Ishikawa (cell line): ENCODE measurements at regions not wholly inside any gene's neighbourhood (a gene's known extent, or its start where the extent isn't known, plus 50 kb on each side); places are given as distances from the start of the nearest gene placed in this dataset.

Source experiments
- EP300 ChIP-seq: IDR thresholded peaks from 2 replicates; pipeline ENCODE4 v1.6.1; 2012; ENCODE audit warnings: borderline replicate concordance
- RAD21 ChIP-seq: IDR thresholded peaks from 2 replicates; pipeline ENCODE4 v1.6.1; 2012; ENCODE audit warnings: low read depth
- TEAD4 ChIP-seq: IDR thresholded peaks from 2 replicates; pipeline ENCODE4 v1.6.1; 2012
- TF ChIP-seq, protein P1 (sequence below): IDR thresholded peaks from 2 replicates; pipeline ENCODE4 v1.6.1; 2012

DNA sequence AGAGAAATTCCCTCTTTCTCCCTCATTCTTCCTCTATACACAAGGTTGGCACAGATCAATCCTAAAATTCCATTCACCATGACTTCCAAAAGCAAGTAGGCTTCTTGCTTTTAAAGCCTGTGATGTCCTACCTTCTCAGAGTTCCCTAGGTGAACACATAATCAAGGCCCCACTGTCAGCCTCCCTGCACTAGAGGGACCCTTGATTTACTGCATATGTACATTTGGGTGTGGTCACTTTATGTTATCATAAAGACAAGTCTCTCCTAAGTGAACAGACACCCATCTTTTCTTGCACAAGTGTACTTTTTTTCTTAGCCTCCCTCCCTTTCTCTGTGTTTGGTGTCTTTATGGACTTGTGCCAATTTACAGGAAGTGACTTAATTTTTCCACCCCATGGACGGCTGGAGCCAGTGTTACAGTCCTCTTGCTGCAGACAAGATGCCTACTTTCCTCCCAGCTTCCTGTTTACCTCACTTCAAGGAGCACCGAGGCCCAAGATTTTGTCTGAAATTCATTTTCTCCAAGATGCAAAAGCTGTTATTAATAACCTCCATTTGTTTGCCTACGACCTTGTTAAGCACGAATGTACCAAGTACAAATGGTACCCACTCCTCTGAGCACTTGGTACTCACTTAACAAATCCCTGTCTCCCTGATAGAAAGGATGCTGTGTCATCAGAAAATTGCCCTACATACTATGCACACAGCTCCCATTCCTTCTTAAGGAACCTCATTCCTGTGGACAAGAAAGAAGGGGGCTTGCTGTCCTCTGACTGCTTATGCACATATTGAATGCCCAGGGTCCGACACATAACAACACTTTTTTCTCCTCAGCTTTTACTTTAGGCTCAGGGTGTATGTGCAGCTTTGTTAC, 82.8 kb upstream of the SLC44A3 start:
- no peak for TF ChIP-seq EP300
- no peak for TF ChIP-seq TEAD4
- no peak for TF ChIP-seq RAD21
- TF ChIP-seq, protein P1, sequence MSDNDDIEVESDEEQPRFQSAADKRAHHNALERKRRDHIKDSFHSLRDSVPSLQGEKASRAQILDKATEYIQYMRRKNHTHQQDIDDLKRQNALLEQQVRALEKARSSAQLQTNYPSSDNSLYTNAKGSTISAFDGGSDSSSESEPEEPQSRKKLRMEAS: no peak
